ENCODE measurements at regions not wholly inside any gene's neighbourhood (a gene's known extent, or its start where the extent isn't known, plus 50 kb on each side); places are given as distances from the start of the nearest gene placed in this dataset.

- TF ChIP-seq POLR2A (IDR thresholded peaks at IDR 0.05), result no peak
- TF ChIP-seq, protein P1, sequence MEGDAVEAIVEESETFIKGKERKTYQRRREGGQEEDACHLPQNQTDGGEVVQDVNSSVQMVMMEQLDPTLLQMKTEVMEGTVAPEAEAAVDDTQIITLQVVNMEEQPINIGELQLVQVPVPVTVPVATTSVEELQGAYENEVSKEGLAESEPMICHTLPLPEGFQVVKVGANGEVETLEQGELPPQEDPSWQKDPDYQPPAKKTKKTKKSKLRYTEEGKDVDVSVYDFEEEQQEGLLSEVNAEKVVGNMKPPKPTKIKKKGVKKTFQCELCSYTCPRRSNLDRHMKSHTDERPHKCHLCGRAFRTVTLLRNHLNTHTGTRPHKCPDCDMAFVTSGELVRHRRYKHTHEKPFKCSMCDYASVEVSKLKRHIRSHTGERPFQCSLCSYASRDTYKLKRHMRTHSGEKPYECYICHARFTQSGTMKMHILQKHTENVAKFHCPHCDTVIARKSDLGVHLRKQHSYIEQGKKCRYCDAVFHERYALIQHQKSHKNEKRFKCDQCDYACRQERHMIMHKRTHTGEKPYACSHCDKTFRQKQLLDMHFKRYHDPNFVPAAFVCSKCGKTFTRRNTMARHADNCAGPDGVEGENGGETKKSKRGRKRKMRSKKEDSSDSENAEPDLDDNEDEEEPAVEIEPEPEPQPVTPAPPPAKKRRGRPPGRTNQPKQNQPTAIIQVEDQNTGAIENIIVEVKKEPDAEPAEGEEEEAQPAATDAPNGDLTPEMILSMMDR (IDR thresholded peaks at IDR 0.05), result no peak
Measured at GRCh38 chr5:85466423-85466822, 1081.7 kb upstream of the EDIL3 start.
